SK-N-SH (cell line): ENCODE measurements at regions not wholly inside any gene's neighbourhood (a gene's known extent, or its start where the extent isn't known, plus 50 kb on each side); places are given as distances from the start of the nearest gene placed in this dataset.

Experiments used
- EP300 ChIP-seq, 2 experiments: IDR thresholded peaks; 2 replicates each; pipeline versions ENCODE4 v1.4.0 to v1.6.1; 2012; ENCODE audit warnings: borderline replicate concordance in 1 of 2, low read depth in 1 of 2, low read length in 1 of 2
- FOSL2 ChIP-seq: IDR thresholded peaks from 2 replicates; pipeline ENCODE4 v1.4.0; 2012; ENCODE audit warnings: low read depth, mild to moderate bottlenecking, moderate library complexity, borderline replicate concordance
- FOXM1 ChIP-seq: IDR thresholded peaks from 2 replicates; pipeline ENCODE4 v1.4.0; 2012; ENCODE audit warnings: low read depth, mild to moderate bottlenecking
- GABPA ChIP-seq: IDR thresholded peaks from 2 replicates; pipeline ENCODE4 v1.4.0; 2012; ENCODE audit warnings: low read depth, mild to moderate bottlenecking
- JUND ChIP-seq: IDR thresholded peaks from 2 replicates; pipeline ENCODE4 v1.4.0; 2012
- POLR2AphosphoS5 ChIP-seq: IDR thresholded peaks from 2 replicates; pipeline ENCODE4 v1.6.1; 2012; ENCODE audit warnings: low read depth, low read length
- RAD21 ChIP-seq: IDR thresholded peaks from 2 replicates; pipeline ENCODE4 v1.6.1; 2012; ENCODE audit warnings: mild to moderate bottlenecking, low read length
- SMC3 ChIP-seq: IDR thresholded peaks from 2 replicates; pipeline ENCODE4 v1.6.1; 2012; ENCODE audit warnings: low read depth, low read length, improper control_type of control experiment
- TAF1 ChIP-seq: IDR thresholded peaks from 2 replicates; pipeline ENCODE4 v1.6.1; 2012; ENCODE audit warnings: low read depth, mild to moderate bottlenecking, low read length, moderate library complexity, borderline replicate concordance
- TF ChIP-seq, protein P1 (sequence below): fragments of 200-600 bp; sonication (generic); IDR thresholded peaks from 2 replicates; pipeline ENCODE4 v1.6.1; 2017; ENCODE audit warnings: antibody characterized with exemption, mild to moderate bottlenecking, moderate library complexity
- TF ChIP-seq, protein P2 (sequence below): IDR thresholded peaks from 2 replicates; pipeline ENCODE4 v1.4.0; 2012; ENCODE audit warnings: low read depth
- TF ChIP-seq, protein P3 (sequence below): fragments of 150-350 bp; IDR thresholded peaks from 2 replicates; pipeline ENCODE4 v1.6.1; 2017; ENCODE audit warnings: antibody characterized with exemption, low read length, low read depth, borderline replicate concordance
- TF ChIP-seq, protein P4 (sequence below): IDR thresholded peaks from 2 replicates; pipeline ENCODE4 v1.6.1; 2012; ENCODE audit warnings: mild to moderate bottlenecking, low read depth, low read length, moderate library complexity
- TF ChIP-seq, protein P5 (sequence below): IDR thresholded peaks from 2 replicates; pipeline ENCODE4 v1.4.0; 2012; ENCODE audit warnings: low read depth, borderline replicate concordance

DNA sequence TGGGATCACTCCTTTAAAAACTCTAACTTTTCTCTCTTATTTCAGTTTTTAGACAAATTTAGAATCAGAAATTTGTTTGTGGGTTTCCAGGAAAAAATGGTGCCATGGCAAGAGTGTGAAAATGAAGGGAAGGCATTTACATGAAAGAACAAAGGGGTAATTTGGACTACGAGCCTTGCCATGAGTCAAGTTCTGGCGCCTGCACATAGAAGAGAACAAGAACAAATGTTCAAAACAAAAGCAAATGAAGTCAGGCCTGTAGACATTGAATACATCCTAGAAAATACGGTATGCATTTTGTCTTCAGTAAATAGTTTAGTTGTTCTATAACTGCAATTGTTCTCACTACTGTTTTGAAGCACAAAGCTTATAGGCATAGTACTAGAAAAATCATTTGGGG, 1390.5 kb downstream of the EFNB2 start:
- TF ChIP-seq, protein P1, sequence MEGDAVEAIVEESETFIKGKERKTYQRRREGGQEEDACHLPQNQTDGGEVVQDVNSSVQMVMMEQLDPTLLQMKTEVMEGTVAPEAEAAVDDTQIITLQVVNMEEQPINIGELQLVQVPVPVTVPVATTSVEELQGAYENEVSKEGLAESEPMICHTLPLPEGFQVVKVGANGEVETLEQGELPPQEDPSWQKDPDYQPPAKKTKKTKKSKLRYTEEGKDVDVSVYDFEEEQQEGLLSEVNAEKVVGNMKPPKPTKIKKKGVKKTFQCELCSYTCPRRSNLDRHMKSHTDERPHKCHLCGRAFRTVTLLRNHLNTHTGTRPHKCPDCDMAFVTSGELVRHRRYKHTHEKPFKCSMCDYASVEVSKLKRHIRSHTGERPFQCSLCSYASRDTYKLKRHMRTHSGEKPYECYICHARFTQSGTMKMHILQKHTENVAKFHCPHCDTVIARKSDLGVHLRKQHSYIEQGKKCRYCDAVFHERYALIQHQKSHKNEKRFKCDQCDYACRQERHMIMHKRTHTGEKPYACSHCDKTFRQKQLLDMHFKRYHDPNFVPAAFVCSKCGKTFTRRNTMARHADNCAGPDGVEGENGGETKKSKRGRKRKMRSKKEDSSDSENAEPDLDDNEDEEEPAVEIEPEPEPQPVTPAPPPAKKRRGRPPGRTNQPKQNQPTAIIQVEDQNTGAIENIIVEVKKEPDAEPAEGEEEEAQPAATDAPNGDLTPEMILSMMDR: no peak
- TF ChIP-seq, protein P2, sequence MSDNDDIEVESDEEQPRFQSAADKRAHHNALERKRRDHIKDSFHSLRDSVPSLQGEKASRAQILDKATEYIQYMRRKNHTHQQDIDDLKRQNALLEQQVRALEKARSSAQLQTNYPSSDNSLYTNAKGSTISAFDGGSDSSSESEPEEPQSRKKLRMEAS: no peak
- TF ChIP-seq, protein P3, sequence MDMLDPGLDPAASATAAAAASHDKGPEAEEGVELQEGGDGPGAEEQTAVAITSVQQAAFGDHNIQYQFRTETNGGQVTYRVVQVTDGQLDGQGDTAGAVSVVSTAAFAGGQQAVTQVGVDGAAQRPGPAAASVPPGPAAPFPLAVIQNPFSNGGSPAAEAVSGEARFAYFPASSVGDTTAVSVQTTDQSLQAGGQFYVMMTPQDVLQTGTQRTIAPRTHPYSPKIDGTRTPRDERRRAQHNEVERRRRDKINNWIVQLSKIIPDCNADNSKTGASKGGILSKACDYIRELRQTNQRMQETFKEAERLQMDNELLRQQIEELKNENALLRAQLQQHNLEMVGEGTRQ: no peak
- no peak for TF ChIP-seq FOXM1
- TF ChIP-seq RAD21: no peak
- TF ChIP-seq, protein P4, sequence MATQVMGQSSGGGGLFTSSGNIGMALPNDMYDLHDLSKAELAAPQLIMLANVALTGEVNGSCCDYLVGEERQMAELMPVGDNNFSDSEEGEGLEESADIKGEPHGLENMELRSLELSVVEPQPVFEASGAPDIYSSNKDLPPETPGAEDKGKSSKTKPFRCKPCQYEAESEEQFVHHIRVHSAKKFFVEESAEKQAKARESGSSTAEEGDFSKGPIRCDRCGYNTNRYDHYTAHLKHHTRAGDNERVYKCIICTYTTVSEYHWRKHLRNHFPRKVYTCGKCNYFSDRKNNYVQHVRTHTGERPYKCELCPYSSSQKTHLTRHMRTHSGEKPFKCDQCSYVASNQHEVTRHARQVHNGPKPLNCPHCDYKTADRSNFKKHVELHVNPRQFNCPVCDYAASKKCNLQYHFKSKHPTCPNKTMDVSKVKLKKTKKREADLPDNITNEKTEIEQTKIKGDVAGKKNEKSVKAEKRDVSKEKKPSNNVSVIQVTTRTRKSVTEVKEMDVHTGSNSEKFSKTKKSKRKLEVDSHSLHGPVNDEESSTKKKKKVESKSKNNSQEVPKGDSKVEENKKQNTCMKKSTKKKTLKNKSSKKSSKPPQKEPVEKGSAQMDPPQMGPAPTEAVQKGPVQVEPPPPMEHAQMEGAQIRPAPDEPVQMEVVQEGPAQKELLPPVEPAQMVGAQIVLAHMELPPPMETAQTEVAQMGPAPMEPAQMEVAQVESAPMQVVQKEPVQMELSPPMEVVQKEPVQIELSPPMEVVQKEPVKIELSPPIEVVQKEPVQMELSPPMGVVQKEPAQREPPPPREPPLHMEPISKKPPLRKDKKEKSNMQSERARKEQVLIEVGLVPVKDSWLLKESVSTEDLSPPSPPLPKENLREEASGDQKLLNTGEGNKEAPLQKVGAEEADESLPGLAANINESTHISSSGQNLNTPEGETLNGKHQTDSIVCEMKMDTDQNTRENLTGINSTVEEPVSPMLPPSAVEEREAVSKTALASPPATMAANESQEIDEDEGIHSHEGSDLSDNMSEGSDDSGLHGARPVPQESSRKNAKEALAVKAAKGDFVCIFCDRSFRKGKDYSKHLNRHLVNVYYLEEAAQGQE: no peak
- no peak for TF ChIP-seq EP300 (IDR thresholded peaks at IDR 0.05; ENCODE audit: borderline replicate concordance in 1 of 2, low read depth in 1 of 2, low read length in 1 of 2)
- TF ChIP-seq SMC3: no peak
- TF ChIP-seq, protein P5, sequence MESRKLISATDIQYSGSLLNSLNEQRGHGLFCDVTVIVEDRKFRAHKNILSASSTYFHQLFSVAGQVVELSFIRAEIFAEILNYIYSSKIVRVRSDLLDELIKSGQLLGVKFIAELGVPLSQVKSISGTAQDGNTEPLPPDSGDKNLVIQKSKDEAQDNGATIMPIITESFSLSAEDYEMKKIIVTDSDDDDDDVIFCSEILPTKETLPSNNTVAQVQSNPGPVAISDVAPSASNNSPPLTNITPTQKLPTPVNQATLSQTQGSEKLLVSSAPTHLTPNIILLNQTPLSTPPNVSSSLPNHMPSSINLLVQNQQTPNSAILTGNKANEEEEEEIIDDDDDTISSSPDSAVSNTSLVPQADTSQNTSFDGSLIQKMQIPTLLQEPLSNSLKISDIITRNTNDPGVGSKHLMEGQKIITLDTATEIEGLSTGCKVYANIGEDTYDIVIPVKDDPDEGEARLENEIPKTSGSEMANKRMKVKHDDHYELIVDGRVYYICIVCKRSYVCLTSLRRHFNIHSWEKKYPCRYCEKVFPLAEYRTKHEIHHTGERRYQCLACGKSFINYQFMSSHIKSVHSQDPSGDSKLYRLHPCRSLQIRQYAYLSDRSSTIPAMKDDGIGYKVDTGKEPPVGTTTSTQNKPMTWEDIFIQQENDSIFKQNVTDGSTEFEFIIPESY: no peak
- no peak for TF ChIP-seq FOSL2
- TF ChIP-seq GABPA: no peak
- TF ChIP-seq JUND: no peak
- no peak for TF ChIP-seq POLR2AphosphoS5
- no peak for TF ChIP-seq TAF1
